ENCODE measurements at regions not wholly inside any gene's neighbourhood (a gene's known extent, or its start where the extent isn't known, plus 50 kb on each side); places are given as distances from the start of the nearest gene placed in this dataset.
A peak's percentile ranks its signal among the peaks of the same experiment; 100 is the strongest.
"Not testable (repeated sequence)": the region's sequence is repeated elsewhere in the genome, so short reads cannot be mapped to it uniquely, and the experiment has no call there.

- TF ChIP-seq POLR2AphosphoS5 (IDR thresholded peaks at IDR 0.05; ENCODE audit: low read depth), result no peak
- no peak for TF ChIP-seq CTCF (conservative IDR thresholded peaks at IDR 0.05; ENCODE audit: low read depth in 2 of 2)
Measured at GRCh38 chr10:42898037-42898960, 115.7 kb downstream of the BMS1 start (continued).

- Histone ChIP-seq H3F3A (replicated peaks; ENCODE audit: low read depth) (no peaks in the 10 kb centered on the region), H3K79me2 (replicated peaks; ENCODE audit: insufficient read depth) (no peaks in the 10 kb centered on the region), H3K4me2 (no peak overlapping the region), H3K27me3 (ENCODE audit: insufficient read depth) (peaks cover 47% of the 10 kb centered on the region), H3K4me1 (ENCODE audit: insufficient read depth) (no peaks in the 10 kb centered on the region), H3K36me3 (ENCODE audit: insufficient read depth) (no peaks in the 10 kb centered on the region), H2AFZ (peak overlapping the region; percentile 94; the same call in 1 of the 2 replicates), H3K9me2 (ENCODE audit: insufficient read depth) (no peaks in the 10 kb centered on the region), H3K4me3 (0 out of 2 replicates have a peak overlapping the region, but pooled peaks have one; percentile 62), H3K27ac (ENCODE audit: low read depth) (no peak overlapping the region), H4K20me1 (replicated peaks; ENCODE audit: insufficient read depth) (0 out of 2 replicates have a peak, but pooled peaks cover 3% of the 10 kb centered on the region)
- H3K9me3 Mint-ChIP-seq, result peaks cover 46% of the 10 kb centered on the region
- peaks cover 19% of the 10 kb centered on the region for H3K36me3 Mint-ChIP-seq (ENCODE audit: low read depth)
- ATAC-seq, result no peak
- peaks cover 5% of the 10 kb centered on the region for H3K27me3 Mint-ChIP-seq (ENCODE audit: insufficient read depth, low read depth, poor library complexity)
- H3K4me3 Mint-ChIP-seq, result no peak overlapping the region
- TF ChIP-seq EZH2 (IDR thresholded peaks at IDR 0.05; ENCODE audit: low read depth, unreplicated experiment) (no peak), CREB1 (CRISPR knock-in tag; IDR thresholded peaks at IDR 0.05; ENCODE audit: low read depth) (no peak), ZNF331 (CRISPR knock-in tag; IDR thresholded peaks at IDR 0.05; ENCODE audit: low read depth) (no peak), CTCF (conservative IDR thresholded peaks at IDR 0.05; ENCODE audit: low read depth in 2 of 2) (no peak), POLR2AphosphoS5 (IDR thresholded peaks at IDR 0.05; ENCODE audit: low read depth) (no peak), NANOG (IDR thresholded peaks at IDR 0.05; ENCODE audit: borderline replicate concordance) (no peak), STAT1 (IDR thresholded peaks at IDR 0.05; ENCODE audit: unreplicated experiment) (no peak)
- no peak for DNase-seq (ENCODE audit: low spot score)
- peaks cover 6% of the 10 kb centered on the region for H3K4me1 Mint-ChIP-seq
- no peak overlapping the region for H3K27ac Mint-ChIP-seq
Measured at GRCh38 chr10:42899036-42899435, 116.4 kb downstream of the BMS1 start.

- not testable (repeated sequence) for H3K4me2 ChIP-seq; DNase-seq (ENCODE audit: low spot score); H4K20me1 ChIP-seq (replicated peaks; ENCODE audit: insufficient read depth); ATAC-seq; H3K27ac Mint-ChIP-seq; H3K4me1 ChIP-seq (ENCODE audit: insufficient read depth); H3K4me3 ChIP-seq; H3K27me3 Mint-ChIP-seq (ENCODE audit: insufficient read depth, low read depth, poor library complexity); H3F3A ChIP-seq (replicated peaks; ENCODE audit: low read depth); H3K9me2 ChIP-seq (ENCODE audit: insufficient read depth); H2AFZ ChIP-seq; H3K4me3 Mint-ChIP-seq; H3K36me3 ChIP-seq (ENCODE audit: insufficient read depth); H3K79me2 ChIP-seq (replicated peaks; ENCODE audit: insufficient read depth); H3K4me1 Mint-ChIP-seq; H3K27ac ChIP-seq (ENCODE audit: low read depth)
- peaks cover 46% of the 10 kb centered on the region for H3K9me3 Mint-ChIP-seq
- H3K27me3 ChIP-seq (ENCODE audit: insufficient read depth), result peaks cover 44% of the 10 kb centered on the region
- peaks cover 19% of the 10 kb centered on the region for H3K36me3 Mint-ChIP-seq (ENCODE audit: low read depth)
Measured at GRCh38 chr10:42900346-42900745, 117.8 kb downstream of the BMS1 start.
